ENCODE measurements at regions not wholly inside any gene's neighbourhood (a gene's known extent, or its start where the extent isn't known, plus 50 kb on each side); places are given as distances from the start of the nearest gene placed in this dataset.
"Not testable (repeated sequence)": the region's sequence is repeated elsewhere in the genome, so short reads cannot be mapped to it uniquely, and the experiment has no call there.

GRCh38 chr3:21989341-21990042 lies 238.5 kb upstream of the ZNF385D start:
- no peak for DNase-seq (ENCODE audit: low read depth)

GRCh38 chr3:21991061-21991460 lies 240.1 kb upstream of the ZNF385D start:
- DNase-seq (ENCODE audit: low read depth): no peak

GRCh38 chr3:21995079-21995607 lies 244.1 kb upstream of the ZNF385D start:
- no peak for DNase-seq (ENCODE audit: low read depth)

DNA sequence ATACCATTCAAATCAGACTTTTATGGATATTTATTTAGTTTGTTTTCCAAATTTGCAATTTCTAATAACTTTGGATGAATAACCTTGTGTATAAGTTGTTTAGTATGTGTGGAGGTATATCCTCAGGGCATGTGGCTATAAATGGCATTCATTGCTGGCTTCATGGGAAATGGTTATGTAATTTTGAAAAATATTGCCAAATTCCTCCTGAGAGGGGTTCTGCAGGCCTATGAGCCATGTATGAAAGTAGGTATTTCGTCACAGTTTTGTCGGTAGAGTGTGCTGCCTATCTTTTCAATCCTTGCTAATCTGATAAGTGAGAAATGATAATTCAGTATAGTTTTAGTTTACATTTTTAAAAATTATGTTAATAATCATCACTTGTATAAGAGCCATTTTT lies 256.4 kb upstream of the ZNF385D start:
- no peak for DNase-seq (ENCODE audit: low read depth)

GRCh38 chr3:22010997-22011396 lies 260.0 kb upstream of the ZNF385D start:
- DNase-seq (ENCODE audit: low read depth): no peak

DNA sequence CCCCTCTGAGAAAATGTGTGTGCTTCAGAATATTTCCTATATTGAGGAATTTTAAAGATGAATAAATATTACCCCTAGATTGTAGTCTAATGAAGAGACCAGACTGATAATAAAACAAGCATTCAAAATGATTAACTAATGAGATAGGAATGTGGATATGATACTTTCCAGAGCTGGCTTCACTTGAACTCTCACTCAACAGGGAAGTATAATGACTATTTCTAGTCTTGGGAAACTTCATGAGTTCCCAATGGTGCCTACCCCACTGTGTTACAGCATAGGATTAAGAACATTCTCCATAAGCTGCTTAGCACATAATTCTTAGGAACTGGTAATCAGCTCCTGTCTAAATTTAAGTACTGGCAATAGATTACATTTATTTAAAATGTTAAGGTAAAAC lies 261.5 kb upstream of the ZNF385D start:
- peak; percentile 4 for DNase-seq (ENCODE audit: low read depth)

DNA sequence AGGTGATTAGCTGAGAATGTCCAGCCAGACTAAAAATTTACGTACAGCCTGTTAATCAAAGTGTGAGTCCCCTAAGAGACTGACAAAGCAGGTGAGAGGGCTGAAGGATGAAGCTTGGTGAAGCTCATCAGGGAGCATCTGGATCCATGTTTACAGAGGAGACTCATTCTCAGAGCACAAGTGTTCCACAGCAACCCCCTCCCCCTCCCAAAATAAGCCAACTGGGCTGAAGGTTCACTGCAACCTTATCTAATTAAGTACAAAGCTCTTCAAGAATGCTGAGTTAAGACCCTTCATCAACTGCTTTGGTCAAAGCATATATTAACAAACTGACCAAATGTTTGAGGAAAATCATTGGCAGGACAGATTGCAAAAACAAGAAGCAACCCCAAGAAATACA lies 262.6 kb upstream of the ZNF385D start:
- no peak for DNase-seq (ENCODE audit: low read depth)

DNA sequence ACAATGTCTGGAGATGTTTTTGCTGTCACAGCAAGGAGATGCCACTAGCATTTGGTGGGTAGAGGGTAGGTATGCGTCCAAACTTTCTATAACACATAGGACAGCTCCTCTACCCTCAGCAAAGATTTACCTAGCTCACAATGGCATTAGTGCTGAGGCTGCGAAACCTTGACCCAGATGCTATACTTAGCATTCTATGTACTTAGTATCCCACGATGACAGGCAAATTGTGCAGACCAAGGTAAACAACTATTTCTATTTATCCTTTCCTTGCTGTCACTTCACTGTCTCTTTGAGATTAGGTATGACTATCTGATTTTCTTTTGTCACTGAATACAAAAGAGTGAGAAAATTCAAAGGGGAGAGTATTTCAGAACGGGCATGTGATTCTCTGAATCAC lies 265.2 kb upstream of the ZNF385D start:
- no peak for DNase-seq (ENCODE audit: low read depth)

- not testable (repeated sequence) for DNase-seq (ENCODE audit: low read depth)
Observed at GRCh38 chr3:22024638-22025037, 273.6 kb upstream of the ZNF385D start.

DNA sequence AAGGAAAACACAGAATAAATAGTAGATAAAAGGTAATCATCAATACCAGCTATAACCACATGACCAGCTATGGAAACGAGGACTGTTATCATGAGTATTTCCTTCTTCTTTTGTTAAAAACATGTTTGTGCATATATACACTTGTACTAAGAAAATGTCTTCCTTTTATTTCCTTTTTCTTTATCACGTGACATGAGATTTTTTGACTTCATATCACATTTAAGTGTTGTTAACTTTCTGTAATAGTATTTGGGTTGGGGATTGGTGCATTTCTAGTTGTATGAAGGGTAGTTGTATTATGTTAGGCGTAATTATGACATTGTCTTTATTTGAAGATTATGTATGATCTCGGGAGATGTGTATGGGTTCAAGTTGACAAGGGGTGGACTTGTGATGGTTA lies 278.5 kb upstream of the ZNF385D start:
- no peak for DNase-seq (ENCODE audit: low read depth)

DNA sequence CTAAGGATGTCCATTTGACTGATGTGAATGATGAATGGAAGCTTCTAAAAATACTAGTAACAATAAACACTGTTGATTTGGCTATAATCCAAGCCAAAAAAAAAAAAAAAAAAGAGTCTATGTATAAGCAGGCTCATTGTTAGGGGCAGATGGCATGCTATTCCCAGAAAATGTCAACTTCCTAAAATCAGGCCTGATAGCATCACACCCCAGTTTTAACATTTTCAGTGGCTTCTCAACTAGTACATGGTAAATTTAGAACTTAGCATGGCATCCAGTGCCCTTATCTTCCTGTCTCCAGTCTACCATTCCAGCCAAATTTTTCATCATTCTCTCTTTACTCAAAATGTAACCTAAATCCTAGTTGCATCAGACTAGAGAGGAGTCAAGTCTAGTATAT lies 288.2 kb upstream of the ZNF385D start:
- no peak for DNase-seq (ENCODE audit: low read depth)

DNA sequence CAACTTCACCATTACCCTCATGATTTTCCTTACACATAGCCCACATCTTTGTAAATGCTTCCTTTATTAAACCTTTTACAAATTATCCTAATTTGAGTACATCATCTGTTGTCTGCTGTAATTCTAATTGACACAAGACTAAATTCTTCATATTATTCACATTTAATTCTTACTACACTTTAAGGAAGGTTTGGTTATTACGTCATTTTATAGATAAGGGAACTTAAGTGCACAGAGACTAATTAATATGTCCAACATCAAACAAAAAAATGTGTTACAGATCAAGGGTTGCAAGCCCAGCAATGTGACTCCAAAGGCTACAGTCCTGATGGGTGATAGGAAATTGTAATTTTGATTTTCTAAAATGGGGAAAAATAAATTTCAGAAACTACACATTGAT lies 289.1 kb upstream of the ZNF385D start:
- DNase-seq (ENCODE audit: low read depth): no peak

DNA sequence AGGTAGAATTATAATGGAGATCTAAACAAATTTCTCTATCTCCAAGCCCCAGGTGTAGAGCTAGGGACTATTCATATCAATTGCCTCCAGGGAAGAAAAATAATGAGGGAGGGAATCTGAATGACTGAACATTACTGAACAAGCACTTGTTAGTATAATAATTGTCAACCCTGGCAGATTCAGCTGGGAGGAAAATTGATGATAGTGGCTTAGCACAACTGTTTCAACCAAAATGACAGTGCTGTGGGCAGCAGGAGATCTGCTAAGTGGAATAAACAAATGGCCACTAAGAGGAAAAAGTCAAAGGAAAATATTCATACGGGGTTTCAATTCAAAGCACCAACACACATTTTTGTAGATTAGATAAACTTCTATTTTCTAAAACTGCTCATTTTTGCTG lies 294.9 kb upstream of the ZNF385D start:
- DNase-seq (ENCODE audit: low read depth): no peak

GRCh38 chr3:22063500-22063899 lies 312.5 kb upstream of the ZNF385D start:
- DNase-seq (ENCODE audit: low read depth): no peak

DNA sequence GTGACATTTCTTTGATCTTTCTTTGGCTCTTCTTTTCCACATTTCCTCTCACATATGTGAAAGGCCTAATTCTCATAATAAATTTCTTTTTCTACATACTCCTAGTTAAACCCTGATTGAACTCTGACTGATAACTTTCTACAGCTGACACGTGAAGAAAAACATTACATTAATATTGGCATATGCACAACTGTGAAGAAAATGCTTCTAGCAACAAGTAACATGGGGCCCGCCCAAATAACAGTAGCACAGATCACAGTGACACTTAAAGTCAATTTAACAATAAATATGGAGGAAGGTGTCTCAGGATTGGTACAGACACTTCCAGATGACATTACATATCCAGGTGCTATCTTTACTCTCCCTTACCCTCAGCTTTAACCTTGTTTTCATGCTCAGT lies 317.6 kb upstream of the ZNF385D start:
- DNase-seq (ENCODE audit: low read depth): no peak

DNA sequence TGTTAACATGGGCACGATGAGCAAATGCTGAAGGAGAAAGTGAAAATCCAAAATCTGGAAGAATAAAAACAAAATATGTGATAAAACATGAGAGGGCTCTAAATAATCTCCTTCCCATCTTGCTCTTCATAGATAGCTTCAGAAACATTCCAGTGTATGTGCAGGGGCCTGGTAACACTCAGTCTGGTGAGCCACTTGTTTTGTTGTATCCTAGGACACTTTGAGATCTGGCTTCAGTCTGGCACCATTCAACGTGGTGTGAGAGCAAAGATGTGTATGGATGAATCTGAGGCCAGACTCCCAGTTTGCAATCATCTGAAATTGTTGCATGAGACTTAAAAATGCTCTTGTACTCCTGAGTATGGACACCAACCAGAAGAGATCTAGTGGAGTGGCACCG lies 337.2 kb upstream of the ZNF385D start:
- no peak for DNase-seq (ENCODE audit: low read depth)

DNA sequence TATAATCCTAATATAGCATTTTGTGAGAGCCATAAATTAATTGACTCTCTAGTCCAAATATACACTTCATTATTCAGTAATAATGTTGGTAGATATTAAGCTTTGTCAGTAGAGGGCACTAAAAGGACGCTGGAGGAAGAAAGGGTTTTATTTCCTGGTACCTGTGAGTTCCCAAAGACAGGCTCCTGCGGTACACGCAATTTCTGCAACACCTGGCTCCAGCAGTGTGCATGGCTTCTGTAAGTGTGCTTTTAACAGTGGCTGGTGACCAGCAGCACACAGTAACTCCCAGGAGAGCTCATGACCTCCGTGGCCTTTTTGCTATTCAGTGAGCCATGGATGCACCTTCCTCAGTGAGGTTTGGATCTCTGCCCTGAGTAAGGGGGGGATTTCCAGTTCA lies 338.3 kb upstream of the ZNF385D start:
- DNase-seq (ENCODE audit: low read depth): no peak

DNA sequence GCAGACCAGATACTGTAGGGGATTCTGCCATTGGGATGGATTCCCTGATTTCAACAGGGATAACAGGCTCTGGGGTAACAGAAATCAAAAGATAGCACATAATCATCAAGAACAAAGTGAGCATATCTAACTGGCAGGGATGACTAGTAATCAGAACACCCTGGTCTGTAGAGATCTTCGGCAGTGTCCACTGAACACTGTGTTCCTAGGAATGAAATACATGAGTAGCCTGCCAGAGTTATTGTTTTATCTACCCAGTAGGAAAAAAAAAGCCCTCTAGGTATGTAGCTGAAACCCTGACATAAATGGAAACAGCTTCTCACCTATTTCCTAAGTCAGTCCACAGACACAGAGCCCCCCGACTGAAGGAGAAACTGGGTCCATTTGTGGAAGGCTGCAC lies 340.3 kb upstream of the ZNF385D start:
- no peak for DNase-seq (ENCODE audit: low read depth)

DNA sequence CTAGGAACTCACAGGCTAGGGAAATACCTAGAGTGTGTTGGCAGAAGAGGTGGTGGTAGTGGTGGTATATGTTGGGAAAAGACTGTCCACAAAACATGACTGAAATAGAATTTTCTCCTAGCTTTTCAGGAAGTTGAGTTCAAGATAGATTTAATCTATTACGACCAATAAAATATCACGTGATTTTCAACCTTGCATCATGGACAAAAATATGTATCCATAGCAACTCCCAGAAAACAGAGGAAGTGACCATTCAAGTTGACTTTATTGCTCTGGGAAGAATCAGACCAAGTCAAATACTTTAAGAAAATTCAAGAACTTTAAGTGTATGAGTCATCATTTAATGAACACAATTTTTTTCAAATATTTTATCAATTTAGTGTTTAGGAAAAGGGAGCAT lies 347.0 kb upstream of the ZNF385D start:
- DNase-seq (ENCODE audit: low read depth): no peak

GRCh38 chr3:22101351-22101750 lies 350.3 kb upstream of the ZNF385D start:
- DNase-seq (ENCODE audit: low read depth): no peak

GRCh38 chr3:22101811-22102210 lies 350.8 kb upstream of the ZNF385D start:
- no peak for DNase-seq (ENCODE audit: low read depth)

GRCh38 chr3:22103423-22103822 lies 352.4 kb upstream of the ZNF385D start:
- no peak for DNase-seq (ENCODE audit: low read depth)

- DNase-seq (ENCODE audit: low read depth): no peak
Observed at GRCh38 chr3:22106213-22106896, 355.3 kb upstream of the ZNF385D start.

- no peak for DNase-seq (ENCODE audit: low read depth)
Observed at GRCh38 chr3:22111226-22111625, 360.2 kb upstream of the ZNF385D start.
